ENCODE measurements at regions not wholly inside any gene's neighbourhood (a gene's known extent, or its start where the extent isn't known, plus 50 kb on each side); places are given as distances from the start of the nearest gene placed in this dataset.
"Not testable (repeated sequence)": the region's sequence is repeated elsewhere in the genome, so short reads cannot be mapped to it uniquely, and the experiment has no call there.

DNA sequence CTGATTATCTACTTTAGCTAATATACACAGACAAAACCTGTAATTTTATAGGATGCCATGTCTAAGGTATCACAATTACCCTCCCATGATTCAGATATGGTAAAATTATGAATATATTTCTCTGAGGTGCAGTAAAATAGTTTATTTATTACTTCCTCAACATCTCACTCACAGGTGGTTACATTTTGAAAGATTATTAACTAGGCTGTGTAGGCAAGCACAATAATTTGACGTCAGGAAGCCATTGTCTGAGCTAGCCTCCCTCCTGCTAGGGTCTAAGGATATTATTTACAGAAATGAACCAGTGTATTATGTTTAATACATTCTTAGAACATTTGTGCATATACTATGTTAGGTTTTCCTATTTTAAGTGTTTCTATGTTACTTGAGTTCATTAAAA lies 69.9 kb upstream of the ADGRL2 start:
- no peaks in the 10 kb centered on the region for H3K9me3 ChIP-seq (ENCODE audit: control insufficient read depth, low read length)
- H3K27me3 ChIP-seq (ENCODE audit: control insufficient read depth, insufficient read depth, low read length, poor library complexity, severe bottlenecking): no peaks in the 10 kb centered on the region
- H3K36me3 ChIP-seq (ENCODE audit: control insufficient read depth, insufficient read depth, low read length): no peaks in the 10 kb centered on the region
- Mint-ChIP-seq H3K4me1 (no peaks in the 10 kb centered on the region), H3K36me3 (ENCODE audit: low read depth) (no peaks in the 10 kb centered on the region), H3K27ac (no peak overlapping the region), H3K27me3 (ENCODE audit: insufficient read depth) (no peaks in the 10 kb centered on the region), H3K4me3 (no peak overlapping the region), H3K9me3 (no peaks in the 10 kb centered on the region)
- no peak overlapping the region for H3K9ac ChIP-seq (ENCODE audit: extremely low read depth, low read length, poor library complexity, severe bottlenecking)
- WGBS, 2 experiments (ENCODE audit: insufficient coverage in 1 of 2, insufficient read length in 1 of 2): 92 to 100% methylated on average over 1 of the region's 1 CpG
- no peaks in the 10 kb centered on the region for H3K4me1 ChIP-seq (ENCODE audit: control insufficient read depth, insufficient read depth, low read length)
- TF ChIP-seq, protein P1, sequence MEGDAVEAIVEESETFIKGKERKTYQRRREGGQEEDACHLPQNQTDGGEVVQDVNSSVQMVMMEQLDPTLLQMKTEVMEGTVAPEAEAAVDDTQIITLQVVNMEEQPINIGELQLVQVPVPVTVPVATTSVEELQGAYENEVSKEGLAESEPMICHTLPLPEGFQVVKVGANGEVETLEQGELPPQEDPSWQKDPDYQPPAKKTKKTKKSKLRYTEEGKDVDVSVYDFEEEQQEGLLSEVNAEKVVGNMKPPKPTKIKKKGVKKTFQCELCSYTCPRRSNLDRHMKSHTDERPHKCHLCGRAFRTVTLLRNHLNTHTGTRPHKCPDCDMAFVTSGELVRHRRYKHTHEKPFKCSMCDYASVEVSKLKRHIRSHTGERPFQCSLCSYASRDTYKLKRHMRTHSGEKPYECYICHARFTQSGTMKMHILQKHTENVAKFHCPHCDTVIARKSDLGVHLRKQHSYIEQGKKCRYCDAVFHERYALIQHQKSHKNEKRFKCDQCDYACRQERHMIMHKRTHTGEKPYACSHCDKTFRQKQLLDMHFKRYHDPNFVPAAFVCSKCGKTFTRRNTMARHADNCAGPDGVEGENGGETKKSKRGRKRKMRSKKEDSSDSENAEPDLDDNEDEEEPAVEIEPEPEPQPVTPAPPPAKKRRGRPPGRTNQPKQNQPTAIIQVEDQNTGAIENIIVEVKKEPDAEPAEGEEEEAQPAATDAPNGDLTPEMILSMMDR (conservative IDR thresholded peaks at IDR 0.05): no peak
- no peak overlapping the region for H3K27ac ChIP-seq (ENCODE audit: low read depth, low read length)
- no peak overlapping the region for H3K4me3 ChIP-seq (ENCODE audit: low read length)
- DNase-seq: no peak

DNA sequence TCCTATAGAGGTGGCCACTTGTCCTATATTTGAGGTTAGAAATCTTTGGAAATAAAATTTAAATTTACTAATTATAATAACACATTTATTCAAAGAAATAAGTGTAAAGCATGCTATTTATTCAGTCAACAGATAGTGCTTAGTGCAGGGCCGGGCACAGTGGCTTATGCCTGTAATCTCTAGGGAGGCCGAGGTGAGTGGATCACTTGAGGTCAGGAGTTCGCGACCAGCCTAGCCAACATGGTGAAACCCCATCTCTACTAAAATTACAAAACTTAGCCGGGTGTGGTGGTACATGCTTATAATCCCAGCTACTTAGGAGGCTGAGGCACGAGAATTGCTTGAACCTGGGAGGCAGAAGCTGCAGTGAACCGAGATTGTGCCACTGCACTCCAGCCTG lies 70.4 kb upstream of the ADGRL2 start:
- not testable (repeated sequence) for H3K4me1 Mint-ChIP-seq; H3K9me3 ChIP-seq (ENCODE audit: control insufficient read depth, low read length); H3K9ac ChIP-seq (ENCODE audit: extremely low read depth, low read length, poor library complexity, severe bottlenecking); H3K36me3 ChIP-seq (ENCODE audit: control insufficient read depth, insufficient read depth, low read length); H3K27ac ChIP-seq (ENCODE audit: low read depth, low read length); H3K4me3 Mint-ChIP-seq; DNase-seq; H3K4me1 ChIP-seq (ENCODE audit: control insufficient read depth, insufficient read depth, low read length); H3K27me3 Mint-ChIP-seq (ENCODE audit: insufficient read depth); H3K9me3 Mint-ChIP-seq; H3K27me3 ChIP-seq (ENCODE audit: control insufficient read depth, insufficient read depth, low read length, poor library complexity, severe bottlenecking); H3K36me3 Mint-ChIP-seq (ENCODE audit: low read depth); H3K4me3 ChIP-seq (ENCODE audit: low read length); H3K27ac Mint-ChIP-seq
- WGBS, 2 experiments (ENCODE audit: insufficient coverage in 1 of 2, insufficient read length in 1 of 2): 90 to 93% methylated on average over 6 to 7 of the region's 7 CpGs

DNA sequence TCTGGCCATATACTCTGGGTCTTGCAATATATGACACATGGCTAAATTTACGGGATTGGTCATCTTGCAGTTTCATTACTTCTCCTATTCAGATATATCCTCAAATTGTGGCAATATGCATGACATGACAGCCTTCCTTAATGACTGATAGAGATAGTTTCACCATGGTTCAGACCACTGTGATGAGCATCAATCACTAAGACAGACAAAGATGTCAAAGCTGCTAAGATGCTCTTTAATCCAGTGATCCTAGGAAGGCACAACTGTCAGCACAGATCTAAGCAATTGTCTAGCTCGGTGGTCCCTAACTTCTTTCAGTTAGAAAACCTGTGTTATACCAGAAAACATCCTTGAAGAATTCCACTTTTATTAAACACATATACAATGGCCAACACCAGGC lies 70.9 kb upstream of the ADGRL2 start:
- H3K27ac ChIP-seq (ENCODE audit: low read depth, low read length): no peak overlapping the region
- TF ChIP-seq, protein P1 (conservative IDR thresholded peaks at IDR 0.05): no peak
- Mint-ChIP-seq H3K36me3 (ENCODE audit: low read depth) (no peaks in the 10 kb centered on the region), H3K4me1 (no peaks in the 10 kb centered on the region), H3K27ac (no peak overlapping the region), H3K4me3 (no peak overlapping the region), H3K27me3 (ENCODE audit: insufficient read depth) (no peaks in the 10 kb centered on the region), H3K9me3 (no peaks in the 10 kb centered on the region)
- H3K9me3 ChIP-seq (ENCODE audit: control insufficient read depth, low read length): no peaks in the 10 kb centered on the region
- WGBS, 2 experiments (ENCODE audit: insufficient coverage in 1 of 2, insufficient read length in 1 of 2): 71 to 94% methylated on average over 2 of the region's 2 CpGs
- H3K9ac ChIP-seq (ENCODE audit: extremely low read depth, low read length, poor library complexity, severe bottlenecking): no peak overlapping the region
- H3K36me3 ChIP-seq (ENCODE audit: control insufficient read depth, insufficient read depth, low read length): no peaks in the 10 kb centered on the region
- no peaks in the 10 kb centered on the region for H3K4me1 ChIP-seq (ENCODE audit: control insufficient read depth, insufficient read depth, low read length)
- H3K27me3 ChIP-seq (ENCODE audit: control insufficient read depth, insufficient read depth, low read length, poor library complexity, severe bottlenecking): no peaks in the 10 kb centered on the region
- H3K4me3 ChIP-seq (ENCODE audit: low read length): no peak overlapping the region
- DNase-seq: no peak

DNA sequence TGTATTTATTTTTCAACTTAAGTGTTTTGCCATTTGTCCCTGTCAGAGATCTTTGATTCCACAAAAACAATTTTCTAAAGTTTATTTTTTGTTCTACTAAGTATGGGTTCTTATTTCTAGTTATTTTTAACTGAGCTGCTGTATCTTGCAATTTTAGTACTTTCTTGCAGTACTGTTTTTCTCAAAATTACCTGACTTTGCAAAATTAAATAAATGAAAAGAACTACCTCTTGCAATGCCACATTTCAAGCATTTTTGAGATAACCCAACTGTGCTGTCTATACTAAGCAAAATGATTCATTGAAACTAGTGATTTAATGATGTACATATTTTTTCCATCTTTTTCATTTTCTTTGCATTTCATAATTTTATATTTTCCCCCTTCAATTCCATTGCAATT lies 71.5 kb upstream of the ADGRL2 start:
- H3K27ac Mint-ChIP-seq: no peak overlapping the region
- no peaks in the 10 kb centered on the region for H3K36me3 ChIP-seq (ENCODE audit: control insufficient read depth, insufficient read depth, low read length)
- no peaks in the 10 kb centered on the region for H3K4me1 ChIP-seq (ENCODE audit: control insufficient read depth, insufficient read depth, low read length)
- H3K4me3 Mint-ChIP-seq: no peak overlapping the region
- H3K4me1 Mint-ChIP-seq: no peaks in the 10 kb centered on the region
- no peak for DNase-seq
- no peak overlapping the region for H3K9ac ChIP-seq (ENCODE audit: extremely low read depth, low read length, poor library complexity, severe bottlenecking)
- H3K9me3 ChIP-seq (ENCODE audit: control insufficient read depth, low read length): no peaks in the 10 kb centered on the region
- no peaks in the 10 kb centered on the region for H3K27me3 ChIP-seq (ENCODE audit: control insufficient read depth, insufficient read depth, low read length, poor library complexity, severe bottlenecking)
- no peaks in the 10 kb centered on the region for H3K9me3 Mint-ChIP-seq
- H3K36me3 Mint-ChIP-seq (ENCODE audit: low read depth): no peaks in the 10 kb centered on the region
- H3K27ac ChIP-seq (ENCODE audit: low read depth, low read length): no peak overlapping the region
- H3K4me3 ChIP-seq (ENCODE audit: low read length): no peak overlapping the region
- TF ChIP-seq, protein P1 (conservative IDR thresholded peaks at IDR 0.05): no peak
- H3K27me3 Mint-ChIP-seq (ENCODE audit: insufficient read depth): no peaks in the 10 kb centered on the region

Measured in endodermal cell (in vitro differentiated cells).